Neural progenitor cell (in vitro differentiated cells): ENCODE measurements at regions not wholly inside any gene's neighbourhood (a gene's known extent, or its start where the extent isn't known, plus 50 kb on each side); places are given as distances from the start of the nearest gene placed in this dataset.

Experiments used
- DNase-seq: peaks from one replicate; pipeline ENCODE4 v3.0.0-alpha.2; 2016; ENCODE audit warnings: low spot score
- H2AFZ ChIP-seq: fragments of 200-600 bp; sonication (generic); replicated peaks from 2 replicates; pipeline ENCODE4 v1.6.1; 2016; ENCODE audit warnings: antibody characterized with exemption
- H3F3A ChIP-seq: fragments of 200-600 bp; sonication (generic); 2 replicates; pipeline ENCODE4 v1.6.1; 2016; ENCODE audit warnings: antibody characterized with exemption, low read depth
- H3K27ac ChIP-seq: fragments of 200-600 bp; sonication (generic); 2 replicates; pipeline ENCODE4 v1.5.1; 2016; ENCODE audit warnings: mild to moderate bottlenecking
- H3K27me3 ChIP-seq: fragments of 200-600 bp; sonication (generic); 2 replicates; pipeline ENCODE4 v1.6.1; 2016; ENCODE audit warnings: mild to moderate bottlenecking, moderate library complexity
- H3K36me3 ChIP-seq: fragments of 200-600 bp; sonication (generic); 2 replicates; pipeline ENCODE4 v1.5.1; 2016
- H3K4me1 ChIP-seq: fragments of 200-600 bp; sonication (generic); 2 replicates; pipeline ENCODE4 v1.6.1; 2016; ENCODE audit warnings: mixed run types
- H3K4me2 ChIP-seq: fragments of 200-600 bp; sonication (generic); 2 replicates; pipeline ENCODE4 v1.6.1; 2016
- H3K4me3 ChIP-seq: fragments of 200-600 bp; sonication (generic); 2 replicates; pipeline ENCODE4 v1.5.1; 2016
- H3K79me2 ChIP-seq: fragments of 200-600 bp; sonication (generic); 2 replicates; pipeline ENCODE4 v1.6.1; 2016; ENCODE audit warnings: low read depth
- H3K9ac ChIP-seq: fragments of 200-600 bp; sonication (generic); 2 replicates; pipeline ENCODE4 v1.6.1; 2016
- H3K9me3 ChIP-seq: fragments of 200-600 bp; sonication (generic); 2 replicates; pipeline ENCODE4 v1.5.1; 2016; ENCODE audit warnings: low read depth
- H4K20me1 ChIP-seq: fragments of 200-600 bp; sonication (generic); 2 replicates; pipeline ENCODE4 v1.6.1; 2016; ENCODE audit warnings: low read depth
- H3K27ac Mint-ChIP-seq: 3 replicates; pipeline ENCODE4 v1.8.0; 2021; ENCODE audit warnings: mixed read lengths
- H3K27me3 Mint-ChIP-seq: 2 replicates; pipeline ENCODE4 v1.8.0; 2022; ENCODE audit warnings: low read depth, mild to moderate bottlenecking, inconsistent platforms, moderate library complexity, mixed read lengths; ENCODE audit not compliant: insufficient read depth
- H3K36me3 Mint-ChIP-seq: 3 replicates; pipeline ENCODE4 v1.8.0; 2021; ENCODE audit warnings: mixed read lengths
- H3K4me1 Mint-ChIP-seq: 3 replicates; pipeline ENCODE4 v1.8.0; 2021; ENCODE audit warnings: mixed read lengths
- H3K4me3 Mint-ChIP-seq: 3 replicates; pipeline ENCODE4 v1.8.0; 2021; ENCODE audit warnings: mild to moderate bottlenecking, moderate library complexity, mixed read lengths
- H3K9me3 Mint-ChIP-seq: 3 replicates; pipeline ENCODE4 v1.8.0; 2020; ENCODE audit warnings: mixed read lengths
- CTCF ChIP-seq: fragments of 200-600 bp; sonication (generic); IDR thresholded peaks from 2 replicates; pipeline ENCODE4 v1.5.1; 2017; ENCODE audit warnings: antibody characterized with exemption, mild to moderate bottlenecking
- EZH2 ChIP-seq: fragments of 200-600 bp; sonication (generic); IDR thresholded peaks from 2 replicates; pipeline ENCODE4 v1.6.1; 2017; ENCODE audit warnings: antibody characterized with exemption, mild to moderate bottlenecking, moderate library complexity
- EZH2phosphoT487 ChIP-seq: fragments of 200-600 bp; sonication (generic); IDR thresholded peaks from 2 replicates; pipeline ENCODE4 v1.6.1; 2017; ENCODE audit warnings: antibody characterized with exemption

DNA sequence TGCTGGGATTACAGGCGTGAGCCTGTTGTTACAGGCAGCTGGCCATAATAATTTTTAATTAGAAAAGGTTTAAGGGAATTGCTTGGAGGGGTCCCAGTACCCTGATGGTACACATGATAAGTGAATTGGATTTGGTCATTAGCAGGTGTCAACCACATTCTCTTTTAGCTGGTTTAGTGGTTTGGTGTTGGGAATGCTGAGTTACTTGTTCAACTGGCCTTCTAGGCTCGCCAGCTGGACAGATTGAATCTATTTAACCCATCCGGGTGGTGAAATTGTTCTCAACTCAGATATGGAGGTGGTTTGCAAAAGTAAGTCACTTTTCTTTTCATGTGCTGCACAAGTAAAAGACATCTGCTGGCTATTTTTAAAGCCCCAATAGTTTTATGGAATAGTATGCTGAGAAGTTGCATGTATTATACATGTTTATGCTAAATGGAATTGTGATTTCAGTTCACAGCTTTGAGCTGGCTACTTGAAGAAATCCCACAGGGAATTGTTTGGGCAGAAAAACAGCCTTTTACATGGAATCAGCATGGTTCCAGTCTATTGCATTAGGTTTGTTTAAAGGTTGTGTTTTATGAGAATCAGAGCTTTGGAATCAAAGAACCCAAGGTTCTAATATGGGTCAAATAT, 149.8 kb upstream of the SLC28A3 start:
- Histone ChIP-seq H3K4me1 (peaks cover 9% of the 10 kb centered on the region), H3F3A (no peaks in the 10 kb centered on the region), H2AFZ (no peak overlapping the region), H3K9ac (no peak overlapping the region), H3K4me2 (no peak overlapping the region), H4K20me1 (no peaks in the 10 kb centered on the region), H3K27me3 (no peaks in the 10 kb centered on the region), H3K4me3 (no peak overlapping the region), H3K79me2 (no peaks in the 10 kb centered on the region), H3K9me3 (no peaks in the 10 kb centered on the region), H3K36me3 (no peaks in the 10 kb centered on the region), H3K27ac (no peak overlapping the region)
- Mint-ChIP-seq H3K36me3 (no peaks in the 10 kb centered on the region), H3K4me1 (peaks cover 8% of the 10 kb centered on the region), H3K27me3 (peaks cover 8% of the 10 kb centered on the region), H3K27ac (no peak overlapping the region), H3K4me3 (no peak overlapping the region), H3K9me3 (peaks cover 3% of the 10 kb centered on the region)
- TF ChIP-seq EZH2 (no peak), EZH2phosphoT487 (no peak), CTCF (no peak)
- no peak for DNase-seq

DNA sequence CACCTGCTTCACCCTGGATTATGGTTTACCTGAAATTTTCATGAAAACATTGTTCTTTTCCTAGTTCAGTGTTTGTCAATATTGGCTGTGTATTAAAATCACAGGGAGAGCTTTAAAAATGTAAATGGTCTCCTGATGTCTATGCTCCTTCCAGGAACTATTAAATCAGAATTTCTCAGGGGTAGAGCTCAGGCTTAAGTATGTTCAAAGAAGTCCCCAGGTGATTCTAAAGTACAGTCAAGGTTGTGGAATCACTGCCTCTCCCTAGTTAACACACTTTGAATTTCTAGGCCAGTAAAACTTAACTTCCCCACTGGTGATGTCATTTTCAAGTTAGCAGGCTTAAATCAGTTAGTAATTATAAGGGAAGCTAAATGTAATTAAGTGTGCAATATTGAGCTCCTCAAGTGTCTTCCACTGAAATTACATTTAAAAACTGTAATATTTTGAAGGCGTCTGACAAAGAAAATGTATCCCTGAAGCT, 150.3 kb upstream of the SLC28A3 start:
- Histone ChIP-seq H3K4me2 (no peak overlapping the region), H4K20me1 (no peaks in the 10 kb centered on the region), H3K36me3 (no peaks in the 10 kb centered on the region), H3K4me3 (no peak overlapping the region), H3K79me2 (no peaks in the 10 kb centered on the region), H3K9me3 (no peaks in the 10 kb centered on the region), H2AFZ (no peak overlapping the region), H3K9ac (no peak overlapping the region), H3K4me1 (peaks cover 9% of the 10 kb centered on the region), H3K27ac (no peak overlapping the region), H3K27me3 (no peaks in the 10 kb centered on the region), H3F3A (no peaks in the 10 kb centered on the region)
- Mint-ChIP-seq H3K27ac (no peak overlapping the region), H3K4me1 (peaks cover 8% of the 10 kb centered on the region), H3K9me3 (peaks cover 3% of the 10 kb centered on the region), H3K27me3 (peaks cover 8% of the 10 kb centered on the region), H3K4me3 (no peak overlapping the region), H3K36me3 (no peaks in the 10 kb centered on the region)
- no peak for DNase-seq
- TF ChIP-seq CTCF: no peak
- TF ChIP-seq EZH2phosphoT487: no peak
- no peak for TF ChIP-seq EZH2

- peaks cover 9% of the 10 kb centered on the region for H3K4me1 ChIP-seq
- H4K20me1 ChIP-seq: no peaks in the 10 kb centered on the region
- no peaks in the 10 kb centered on the region for H3K9me3 ChIP-seq
- no peaks in the 10 kb centered on the region for H3K36me3 Mint-ChIP-seq
- DNase-seq: no peak
- H3K27me3 Mint-ChIP-seq: peaks cover 8% of the 10 kb centered on the region
- H3K9ac ChIP-seq: no peak overlapping the region
- no peak overlapping the region for H3K27ac Mint-ChIP-seq
- no peak overlapping the region for H3K4me3 ChIP-seq
- H3K79me2 ChIP-seq: no peaks in the 10 kb centered on the region
- no peak for TF ChIP-seq CTCF
- TF ChIP-seq EZH2phosphoT487: no peak
- TF ChIP-seq EZH2: no peak
- peaks cover 3% of the 10 kb centered on the region for H3K9me3 Mint-ChIP-seq
- H3K4me2 ChIP-seq: no peak overlapping the region
- peaks cover 8% of the 10 kb centered on the region for H3K4me1 Mint-ChIP-seq
- H3K27me3 ChIP-seq: no peaks in the 10 kb centered on the region
- no peak overlapping the region for H2AFZ ChIP-seq
- H3K27ac ChIP-seq: no peak overlapping the region
- H3F3A ChIP-seq: no peaks in the 10 kb centered on the region
- no peaks in the 10 kb centered on the region for H3K36me3 ChIP-seq
- no peak overlapping the region for H3K4me3 Mint-ChIP-seq
Measured at GRCh38 chr9:84492366-84493159, 152.0 kb upstream of the SLC28A3 start.
